Left kidney (tissue), 1 donor: ENCODE measurements at regions not wholly inside any gene's neighbourhood (a gene's known extent, or its start where the extent isn't known, plus 50 kb on each side); places are given as distances from the start of the nearest gene placed in this dataset.

Source experiments
- DNase-seq: peaks from one replicate; pipeline ENCODE4 v3.0.0-alpha.2; 2013

- no peak for DNase-seq
Observed at GRCh38 chr2:133945089-133945488, 308.8 kb upstream of the MGAT5 start.

GRCh38 chr2:133947057-133947456 lies 306.8 kb upstream of the MGAT5 start:
- no peak for DNase-seq

- no peak for DNase-seq
Observed at GRCh38 chr2:133948610-133949290, 305.1 kb upstream of the MGAT5 start.

GRCh38 chr2:133949595-133949994 lies 304.3 kb upstream of the MGAT5 start:
- DNase-seq: no peak

GRCh38 chr2:133951209-133951608 lies 302.7 kb upstream of the MGAT5 start:
- no peak for DNase-seq

GRCh38 chr2:133952420-133952819 lies 301.5 kb upstream of the MGAT5 start:
- no peak for DNase-seq

DNA sequence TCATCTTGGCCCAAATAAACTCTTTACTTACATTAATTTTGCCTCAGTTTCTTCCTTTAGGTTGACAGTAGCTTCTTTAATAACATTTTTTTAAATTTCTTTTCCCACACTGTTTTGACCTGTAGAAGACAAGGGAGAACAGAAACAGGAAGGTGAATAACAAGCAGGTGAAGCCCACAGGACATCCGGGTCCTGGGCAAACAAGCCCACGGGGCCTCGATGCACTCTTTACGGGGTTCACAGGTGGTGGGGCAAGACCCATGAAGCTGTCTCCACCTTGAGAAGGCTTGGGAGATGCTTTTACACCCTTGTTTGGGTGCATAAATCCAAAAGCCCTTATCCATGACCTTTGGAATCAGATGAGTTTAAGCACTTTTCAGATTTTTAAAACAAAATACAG lies 301.0 kb upstream of the MGAT5 start:
- no peak for DNase-seq

GRCh38 chr2:133953524-133953923 lies 300.3 kb upstream of the MGAT5 start:
- DNase-seq: no peak

DNA sequence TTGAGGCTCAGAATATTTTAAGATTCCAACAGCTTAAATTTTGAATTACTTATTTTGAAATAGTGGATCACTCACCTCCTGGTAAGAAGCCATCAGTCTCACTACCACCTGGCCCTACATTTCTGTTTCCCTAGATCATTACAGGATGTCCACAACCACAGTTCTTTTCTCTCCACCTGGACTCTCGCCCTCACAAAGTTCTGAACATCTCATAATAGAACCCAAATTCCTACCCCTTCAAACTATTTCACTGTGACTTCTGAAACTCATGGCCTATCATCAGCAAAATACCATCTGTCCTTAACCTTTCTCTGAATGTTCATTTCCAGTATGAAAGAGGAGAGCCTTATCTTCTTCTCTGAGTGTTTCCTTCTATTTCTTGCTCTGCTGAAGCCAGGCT lies 299.2 kb upstream of the MGAT5 start:
- no peak for DNase-seq

DNA sequence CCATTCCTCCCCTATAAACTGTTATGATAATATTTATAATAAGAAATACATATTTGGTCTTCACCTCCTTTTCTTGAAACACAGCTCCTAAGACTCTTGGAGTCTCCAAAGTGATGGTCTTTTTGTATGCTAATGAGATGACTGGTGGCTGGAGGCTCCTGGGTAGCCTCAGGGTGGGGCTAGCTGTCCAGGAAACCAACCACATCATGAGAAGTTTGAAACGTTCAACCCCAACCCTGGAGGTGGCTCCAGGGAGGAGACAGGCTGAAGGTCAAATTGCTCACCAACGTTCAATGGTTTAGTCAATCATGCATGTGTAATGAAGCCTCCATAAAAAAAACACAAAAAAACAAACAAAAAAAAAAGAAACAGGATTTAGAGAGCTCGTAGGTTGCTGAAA lies 298.7 kb upstream of the MGAT5 start:
- DNase-seq: no peak

DNA sequence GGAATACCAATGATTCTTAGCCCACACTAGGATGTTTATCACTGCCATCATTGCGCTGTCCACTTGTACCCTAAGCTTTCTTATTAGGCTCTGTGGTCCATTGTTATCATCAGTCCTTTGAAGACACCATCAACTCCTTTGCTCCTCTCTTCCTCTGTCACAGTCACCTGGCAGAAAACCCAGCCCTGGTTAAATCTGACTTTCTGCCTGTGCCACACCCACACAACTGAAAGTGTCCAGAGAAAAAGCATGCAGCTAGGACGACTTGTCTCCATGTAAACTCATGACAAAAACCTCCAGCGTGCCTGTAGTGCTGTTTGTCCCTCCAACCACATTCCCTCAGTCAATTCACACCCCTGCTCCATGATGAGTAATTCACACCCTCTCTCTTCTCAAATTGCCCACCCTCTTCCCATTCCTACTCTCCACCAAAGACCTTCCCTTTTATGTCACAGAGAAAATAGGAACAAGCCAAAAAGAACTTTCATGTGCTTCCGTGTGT lies 297.4 kb upstream of the MGAT5 start:
- no peak for DNase-seq

DNA sequence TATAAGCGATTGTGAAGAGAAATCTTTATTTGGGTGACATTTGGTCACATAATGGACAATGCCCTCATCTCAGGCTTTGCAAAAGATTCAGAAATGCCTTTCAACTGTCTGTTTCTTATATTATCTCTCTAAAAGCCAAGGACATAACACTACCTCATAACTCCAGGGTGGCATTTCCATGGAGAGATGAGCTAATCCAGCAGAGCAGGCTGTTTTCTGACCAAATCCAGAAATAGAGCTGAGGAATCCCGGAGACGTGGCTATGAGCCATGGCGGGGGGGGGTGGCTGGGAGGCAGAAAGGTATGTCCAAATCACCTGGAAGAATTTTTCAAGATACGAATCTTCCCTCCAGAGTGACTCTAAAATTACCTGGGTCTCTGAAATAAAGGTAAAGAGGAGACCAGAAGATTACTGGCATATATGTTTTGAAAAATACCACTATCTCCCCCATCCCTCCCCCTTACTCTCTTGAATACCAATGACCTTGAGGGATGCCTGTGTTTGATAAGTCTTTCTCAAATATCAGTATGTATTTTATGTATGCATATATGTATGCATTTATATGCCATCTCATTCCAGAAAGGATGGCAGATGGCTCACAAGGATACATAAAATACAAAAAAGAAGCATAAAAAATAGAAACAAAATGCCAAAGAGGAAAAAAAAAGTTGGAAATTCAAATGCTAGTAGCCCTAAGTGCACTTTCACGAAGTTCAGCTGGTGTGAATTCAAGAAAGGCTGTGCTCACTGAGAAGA lies 296.0 kb upstream of the MGAT5 start:
- no peak for DNase-seq

- no peak for DNase-seq
Observed at GRCh38 chr2:133959066-133959465, 294.8 kb upstream of the MGAT5 start.

DNA sequence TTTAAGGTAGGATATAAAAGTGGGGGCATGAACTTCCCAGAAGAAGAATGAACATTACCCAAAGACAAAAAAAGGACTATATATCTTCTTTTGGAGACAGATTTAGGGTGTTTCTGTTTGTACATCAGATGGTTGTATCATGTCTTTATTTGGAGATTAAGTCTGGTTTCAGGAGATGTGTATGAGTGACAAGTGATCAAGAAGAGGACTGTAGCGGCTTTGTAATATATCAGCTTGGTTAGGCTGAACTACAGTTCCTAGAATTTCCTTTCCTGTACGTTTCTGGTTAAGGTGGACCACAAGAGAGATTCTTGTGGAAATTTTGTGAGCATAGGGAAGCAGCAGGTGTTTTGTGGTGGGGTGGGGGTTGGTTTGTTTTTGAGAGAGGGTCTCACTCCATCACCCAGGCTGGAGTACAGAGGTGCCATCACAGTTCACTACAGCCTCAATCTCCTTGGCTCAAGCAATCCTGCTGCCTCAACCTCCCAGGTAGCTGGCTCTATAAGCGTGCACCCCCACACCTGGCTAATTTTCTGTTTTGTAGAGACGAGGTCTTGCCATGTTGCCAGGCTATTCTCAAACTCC lies 287.1 kb upstream of the MGAT5 start:
- DNase-seq: no peak

DNA sequence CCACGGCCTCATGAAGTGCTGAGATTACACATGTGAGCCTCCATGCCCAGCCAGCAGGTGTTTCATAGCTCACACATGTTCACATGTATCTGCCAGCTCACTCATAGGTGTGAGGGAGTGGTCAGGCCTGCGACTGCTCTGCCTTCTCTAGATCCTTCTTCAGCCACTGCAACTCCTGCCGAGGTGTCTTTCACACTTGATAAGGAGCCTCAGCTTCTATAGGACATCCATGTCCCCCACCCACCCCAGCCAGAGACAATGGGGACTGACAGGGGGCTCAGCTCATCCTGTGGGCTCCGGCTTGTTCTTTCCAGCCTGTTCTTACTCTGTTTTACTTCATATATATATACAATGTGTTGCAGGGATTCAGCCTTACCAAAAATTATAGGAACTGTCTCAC lies 286.5 kb upstream of the MGAT5 start:
- no peak for DNase-seq

DNA sequence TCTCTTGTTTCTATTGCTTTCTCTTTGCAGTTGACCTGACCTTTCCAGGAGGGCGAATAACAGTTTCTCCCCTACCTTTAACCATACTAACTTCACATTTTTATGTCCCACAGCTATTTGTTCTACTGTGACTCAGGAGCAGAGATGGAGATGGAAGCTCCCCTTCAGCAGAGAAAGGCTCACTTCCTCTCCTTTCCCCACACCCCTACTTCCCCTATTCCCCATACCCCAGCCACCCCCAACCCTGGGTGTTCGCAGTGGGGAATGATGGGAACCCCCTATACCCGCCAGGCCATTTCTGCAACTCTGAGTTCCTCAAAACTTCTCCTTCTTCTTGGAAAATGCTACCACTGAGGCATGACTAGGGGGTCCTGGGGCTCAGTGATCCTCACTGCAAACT lies 285.4 kb upstream of the MGAT5 start:
- no peak for DNase-seq

DNA sequence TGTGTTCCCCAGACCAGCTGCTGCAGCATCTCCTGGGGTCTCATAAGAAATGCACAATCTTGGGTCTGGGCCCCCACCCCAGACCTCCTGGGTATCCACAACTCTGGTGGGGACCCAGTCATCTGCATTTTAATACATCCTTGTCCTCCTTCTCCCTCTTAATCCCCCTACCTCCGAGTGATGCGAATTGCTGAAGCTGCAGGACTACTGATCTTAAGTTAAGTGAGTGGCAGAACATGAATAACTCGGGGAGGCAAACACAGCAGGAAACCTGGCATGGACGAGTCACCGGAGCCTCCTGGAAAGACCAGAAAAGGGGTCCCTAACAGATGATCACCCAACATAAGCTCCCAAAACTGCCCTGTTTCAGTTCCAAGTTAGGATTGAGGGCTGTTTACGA lies 283.2 kb upstream of the MGAT5 start:
- no peak for DNase-seq

DNA sequence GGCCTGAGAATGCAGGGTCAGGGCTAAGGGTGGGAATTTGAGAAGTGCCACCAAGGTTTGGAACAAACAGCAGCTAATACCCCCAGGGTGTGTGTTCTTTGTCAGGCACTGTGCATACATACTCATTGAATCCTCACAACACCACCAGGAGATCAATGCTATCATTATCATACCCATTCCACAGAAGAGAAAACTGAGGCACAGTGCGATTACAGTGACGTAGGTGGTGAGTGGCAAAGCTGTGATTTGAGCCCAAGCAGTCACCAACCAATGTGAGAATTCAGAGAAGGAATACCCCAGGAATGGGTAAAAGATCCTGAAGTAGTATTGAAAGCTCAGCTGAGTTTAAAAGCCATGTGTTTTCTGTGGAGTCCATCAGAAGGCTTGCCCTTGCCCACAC lies 281.6 kb upstream of the MGAT5 start:
- DNase-seq: no peak

DNA sequence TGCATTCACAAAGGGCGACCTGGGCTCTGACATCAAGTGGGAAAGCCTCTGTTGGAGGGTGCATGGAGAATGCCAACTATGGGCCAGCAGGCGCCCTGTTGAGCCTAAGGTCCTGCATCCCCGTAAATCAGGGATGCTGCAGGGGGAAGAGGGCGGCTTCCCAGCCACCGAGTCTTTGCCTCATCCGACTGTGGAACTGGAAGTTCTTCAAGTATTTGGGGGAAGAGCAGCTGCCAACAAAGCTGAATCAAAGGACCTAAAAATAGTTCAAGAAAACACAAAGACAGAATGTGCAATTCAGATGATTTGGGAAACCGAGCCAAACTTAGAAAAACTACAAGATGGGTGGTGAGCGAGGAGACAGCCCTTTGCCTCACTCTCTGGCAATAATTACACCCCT lies 281.1 kb upstream of the MGAT5 start:
- no peak for DNase-seq

- no peak for DNase-seq
Observed at GRCh38 chr2:133974353-133974752, 279.5 kb upstream of the MGAT5 start.

DNA sequence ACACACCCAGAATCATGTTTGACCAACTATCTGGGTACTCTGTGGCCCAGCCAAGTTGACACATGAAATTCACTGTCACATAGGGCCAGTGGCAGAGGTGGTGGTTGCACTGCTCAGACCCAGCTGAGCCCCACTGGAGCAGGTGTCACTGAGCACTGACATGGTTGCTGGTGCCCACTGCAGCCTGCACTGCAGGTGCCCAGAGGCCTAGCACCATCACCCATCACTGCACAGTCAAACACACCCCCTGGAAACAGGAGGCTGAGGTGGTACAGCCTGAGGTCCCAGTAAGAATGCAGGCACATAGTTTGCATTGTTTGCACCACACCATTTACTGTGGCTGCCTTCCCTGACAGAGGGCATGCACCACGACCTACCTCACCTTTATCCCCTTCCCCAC lies 278.7 kb upstream of the MGAT5 start:
- DNase-seq: no peak

- no peak for DNase-seq
Observed at GRCh38 chr2:133975676-133976428, 278.0 kb upstream of the MGAT5 start.

- no peak for DNase-seq
Observed at GRCh38 chr2:133976659-133977058, 277.2 kb upstream of the MGAT5 start.
